CD4-positive, alpha-beta T cell (primary cell): ENCODE measurements at regions not wholly inside any gene's neighbourhood (a gene's known extent, or its start where the extent isn't known, plus 50 kb on each side); places are given as distances from the start of the nearest gene placed in this dataset.

ENCODE experiments used
- ATAC-seq: fragments of 200-7000 bp; cut with Tn5 transposase; one replicate; pipeline ENCODE4 v1.10.0; 2022; ENCODE audit warnings: mild to moderate bottlenecking; ENCODE audit not compliant: poor library complexity
- CTCF ChIA-PET: fragments of 350-600 bp; sonication (Branson Sonifier 250); formaldehyde crosslinking; loops from one replicate; lab custom pipeline; 2021; ENCODE audit warnings: antibody characterized with exemption, inconsistent platforms; lab: Charles Lee
- POLR2A ChIA-PET: fragments of 350-600 bp; sonication (Branson Sonifier 250); formaldehyde crosslinking; loops from one replicate; lab custom pipeline; 2021; ENCODE audit warnings: antibody characterized with exemption, inconsistent platforms; lab: Charles Lee
- DNase-seq, 14 experiments: peaks; one replicate each; pipeline ENCODE4 v3.0.0-alpha.2; 2013 to 2020; ENCODE audit warnings: mixed read lengths in 2 of 14
- H3K27ac ChIP-seq, 2 donors: one replicate each; pipeline versions ENCODE4 v1.5.1 to v1.7.0; 2013; ENCODE audit warnings: low read length in 2 of 2, low read depth in 1 of 2, mild to moderate bottlenecking in 1 of 2
- H3K27me3 ChIP-seq, 2 experiments: 1 replicate in 1 of 2; 2 replicates in 1 of 2; pipeline versions ENCODE4 v1.6.1 to v1.7.0; 2013; ENCODE audit warnings: low read length in 2 of 2, control low read depth in 1 of 2, mild to moderate bottlenecking in 1 of 2, moderate library complexity in 1 of 2; ENCODE audit not compliant: insufficient read depth in 2 of 2, control insufficient read depth in 1 of 2
- H3K36me3 ChIP-seq: one replicate; pipeline ENCODE4 v1.6.1; 2013; ENCODE audit warnings: low read length, control low read depth; ENCODE audit not compliant: insufficient read depth
- H3K4me1 ChIP-seq: one replicate; pipeline ENCODE4 v1.6.1; 2013; ENCODE audit warnings: low read length, control low read depth; ENCODE audit not compliant: insufficient read depth
- H3K4me3 ChIP-seq: one replicate; pipeline ENCODE4 v1.5.1; 2013; ENCODE audit warnings: mild to moderate bottlenecking, low read length, moderate library complexity
- H3K9me3 ChIP-seq, 2 experiments: 1 replicate in 1 of 2; 2 replicates in 1 of 2; pipeline versions ENCODE4 v1.6.1 to v1.7.0; 2013; ENCODE audit warnings: low read length in 2 of 2, mild to moderate bottlenecking in 2 of 2, control low read depth in 1 of 2, moderate library complexity in 1 of 2; ENCODE audit not compliant: control insufficient read depth in 1 of 2, insufficient read depth in 1 of 2
- H3K27ac Mint-ChIP-seq: one replicate; pipeline ENCODE4 v1.8.0; 2020; ENCODE audit warnings: mixed read lengths
- H3K27me3 Mint-ChIP-seq: one replicate; pipeline ENCODE4 v1.8.0; 2021; ENCODE audit warnings: mixed read lengths
- H3K36me3 Mint-ChIP-seq: one replicate; pipeline ENCODE4 v1.8.0; 2021; ENCODE audit warnings: low read depth, mixed read lengths
- H3K4me1 Mint-ChIP-seq: one replicate; pipeline ENCODE4 v1.8.0; 2021; ENCODE audit warnings: low read depth, mixed read lengths
- H3K4me3 Mint-ChIP-seq: one replicate; pipeline ENCODE4 v1.8.0; 2020; ENCODE audit warnings: mild to moderate bottlenecking, mixed read lengths
- H3K9me3 Mint-ChIP-seq: one replicate; pipeline ENCODE4 v1.8.0; 2020; ENCODE audit warnings: mixed read lengths
- CTCF ChIP-seq: fragments of 200-600 bp; IDR thresholded peaks from one replicate; pipeline ENCODE4 v1.8.0; 2022; ENCODE audit warnings: antibody characterized with exemption, mild to moderate bottlenecking
- intact Hi-C, 2 experiments: fragments of 100-400 bp; cut with DNase I in 1 of 2; cut with micrococcal nuclease in 1 of 2; formaldehyde crosslinking; loops; one replicate each; pipeline versions ENCODE4 v1.15.1 to v1.9.0; 2023 to 2025; cut with DNase I, micrococcal nuclease

DNA sequence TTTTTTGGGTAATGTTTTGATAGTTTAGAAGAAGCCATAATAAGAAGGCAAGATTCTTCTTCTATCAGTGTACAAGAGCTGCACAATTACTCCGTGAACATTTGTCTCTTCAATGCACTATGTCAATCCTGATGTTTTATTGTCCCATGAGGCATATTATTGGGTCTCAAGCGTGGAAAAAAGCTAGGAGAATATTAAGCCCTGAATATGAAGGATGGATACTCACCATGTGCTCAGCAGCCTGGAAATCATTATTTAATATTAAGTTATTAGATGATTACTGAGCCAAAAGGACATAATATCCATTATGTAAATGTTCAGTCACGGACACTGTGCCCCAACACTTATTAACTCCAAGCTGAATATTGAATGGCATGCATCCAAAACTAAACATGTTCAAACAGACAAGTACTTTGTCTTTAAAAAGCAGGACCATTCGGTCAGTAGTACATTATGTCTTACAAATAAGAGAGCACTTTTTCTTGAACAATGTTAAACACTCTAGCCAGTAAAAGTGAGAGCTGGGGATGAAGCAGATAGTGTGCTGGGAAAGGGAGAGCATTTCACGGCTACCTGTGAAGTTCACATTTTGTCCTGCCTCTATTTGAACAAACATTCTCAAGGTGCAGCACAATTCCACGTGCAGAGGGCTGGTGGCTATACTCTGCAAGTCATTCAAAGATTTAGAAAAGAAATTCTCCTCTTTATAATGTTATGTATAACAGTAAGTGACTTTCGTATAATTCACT is 70.6 kb upstream of the CNR1 start:
- Mint-ChIP-seq H3K4me1 (no peaks in the 10 kb centered on the region), H3K9me3 (peaks cover 10% of the 10 kb centered on the region), H3K27ac (no peak overlapping the region), H3K36me3 (no peaks in the 10 kb centered on the region), H3K27me3 (no peaks in the 10 kb centered on the region), H3K4me3 (no peak overlapping the region)
- POLR2A ChIA-PET = no interaction called here
- Histone ChIP-seq H3K27me3 (no peaks in the 10 kb centered on the region), H3K9me3 (peaks cover 0 to 3% of the 10 kb centered on the region in 2 experiments), H3K4me3 (no peak overlapping the region), H3K4me1 (no peaks in the 10 kb centered on the region), H3K27ac (no peak overlapping the region), H3K36me3 (no peaks in the 10 kb centered on the region)
- intact Hi-C loops = loop anchor here in 1 of 2 experiments (5.0 kb wide), 1 partner anchor 844 kb away; no protein-coding TSS in a partner anchor
- no peak for ATAC-seq
- DNase-seq = no peak
- TF ChIP-seq CTCF = no peak
- CTCF ChIA-PET = no interaction called here

DNA sequence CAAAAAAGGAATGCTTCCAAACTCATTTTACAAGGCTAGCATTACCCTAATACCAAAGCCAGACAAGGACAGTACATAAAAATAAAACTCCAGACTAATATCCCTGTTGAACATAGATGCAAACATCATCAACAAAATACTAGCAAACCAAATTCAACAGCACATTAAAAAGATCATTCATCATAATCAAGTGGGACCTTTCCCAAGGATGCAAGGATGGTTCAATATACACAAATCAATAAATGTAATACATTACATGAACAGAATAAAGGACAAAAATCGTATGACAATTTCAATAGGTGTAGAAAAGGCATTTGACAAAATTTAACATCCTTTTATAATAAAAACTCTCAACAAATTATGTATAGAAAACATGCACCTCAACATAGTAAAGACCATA is 66.6 kb upstream of the CNR1 start:
- ChIA-PET POLR2A (no interaction called here), CTCF (no interaction called here)
- H3K27ac Mint-ChIP-seq = no peak overlapping the region
- H3K27ac ChIP-seq = no peak overlapping the region
- H3K36me3 Mint-ChIP-seq = no peaks in the 10 kb centered on the region
- peaks cover 10 to 24% of the 10 kb centered on the region in 2 experiments for H3K9me3 ChIP-seq
- ATAC-seq (no peak), DNase-seq (no peak)
- H3K36me3 ChIP-seq = no peaks in the 10 kb centered on the region
- no peak overlapping the region for H3K4me3 Mint-ChIP-seq
- H3K27me3 Mint-ChIP-seq = no peaks in the 10 kb centered on the region
- H3K4me3 ChIP-seq = no peak overlapping the region
- H3K9me3 Mint-ChIP-seq = peaks cover 17% of the 10 kb centered on the region
- no peaks in the 10 kb centered on the region for H3K4me1 ChIP-seq
- intact Hi-C loops = no loop called here
- no peak for TF ChIP-seq CTCF
- H3K27me3 ChIP-seq = no peaks in the 10 kb centered on the region
- H3K4me1 Mint-ChIP-seq = no peaks in the 10 kb centered on the region

DNA sequence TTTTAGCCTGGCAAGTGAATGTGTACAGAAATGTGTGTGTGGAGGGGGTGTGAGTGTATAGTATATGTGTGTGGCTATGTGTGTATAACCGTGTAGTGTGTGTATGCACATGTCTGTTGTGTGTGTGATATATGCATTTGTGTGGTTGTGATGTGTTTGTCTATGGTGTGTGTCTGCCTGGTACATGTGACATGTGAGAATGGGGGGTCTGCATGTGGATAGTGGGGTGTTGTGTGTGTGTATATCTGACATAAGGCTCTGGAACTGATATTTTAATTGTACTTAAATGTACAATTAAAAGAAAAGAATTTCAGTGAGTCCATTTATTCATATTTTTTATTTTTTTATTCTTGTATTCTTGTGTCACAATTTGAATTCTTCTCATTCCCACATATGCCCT is 57.2 kb upstream of the CNR1 start:
- TF ChIP-seq CTCF = no peak
- ChIA-PET POLR2A (no interaction called here), CTCF (interaction anchor here (0.6 kb wide), 1 partner anchor 180 kb away, joined by 3 read pairs; no protein-coding TSS in a partner anchor)
- Mint-ChIP-seq H3K4me3 (no peak overlapping the region), H3K27ac (no peak overlapping the region), H3K27me3 (peaks cover 8% of the 10 kb centered on the region), H3K9me3 (peaks cover 3% of the 10 kb centered on the region), H3K36me3 (no peaks in the 10 kb centered on the region), H3K4me1 (no peaks in the 10 kb centered on the region)
- H3K4me1 ChIP-seq = no peaks in the 10 kb centered on the region
- intact Hi-C loops = no loop called here
- no peak overlapping the region for H3K27ac ChIP-seq
- H3K36me3 ChIP-seq = no peaks in the 10 kb centered on the region
- no peaks in the 10 kb centered on the region for H3K27me3 ChIP-seq
- H3K9me3 ChIP-seq = no peaks in the 10 kb centered on the region
- DNase-seq (no peak), ATAC-seq (no peak)
- no peak overlapping the region for H3K4me3 ChIP-seq
